ENCODE measurements at regions not wholly inside any gene's neighbourhood (a gene's known extent, or its start where the extent isn't known, plus 50 kb on each side); places are given as distances from the start of the nearest gene placed in this dataset.
"Not testable (repeated sequence)": the region's sequence is repeated elsewhere in the genome, so short reads cannot be mapped to it uniquely, and the experiment has no call there.

DNA sequence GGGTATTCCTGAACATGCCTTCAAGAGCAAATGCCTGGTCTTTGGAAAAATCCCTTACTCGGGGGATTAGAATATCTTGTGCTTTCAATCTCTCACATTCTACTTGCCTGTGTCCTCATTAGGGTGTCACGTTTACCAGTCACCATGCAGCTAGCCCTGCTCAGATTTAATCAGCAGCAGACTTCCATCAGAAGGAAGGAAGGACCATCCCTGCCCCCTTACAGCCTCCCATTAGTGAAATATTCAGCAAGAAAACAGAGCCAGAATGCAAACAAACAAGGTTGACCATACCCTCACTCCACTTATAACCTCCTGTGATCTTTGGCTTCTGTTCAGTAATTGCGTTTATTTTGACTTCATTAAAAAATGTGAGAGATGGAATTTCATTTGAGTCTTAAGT lies 208.6 kb downstream of the CXCL12 start:
- DNase-seq (ENCODE audit: low read depth in 3 of 3), result no peak

- no peak for DNase-seq (ENCODE audit: low read depth in 3 of 3)
Measured at GRCh38 chr10:44173608-44173894, 211.3 kb downstream of the CXCL12 start.

DNA sequence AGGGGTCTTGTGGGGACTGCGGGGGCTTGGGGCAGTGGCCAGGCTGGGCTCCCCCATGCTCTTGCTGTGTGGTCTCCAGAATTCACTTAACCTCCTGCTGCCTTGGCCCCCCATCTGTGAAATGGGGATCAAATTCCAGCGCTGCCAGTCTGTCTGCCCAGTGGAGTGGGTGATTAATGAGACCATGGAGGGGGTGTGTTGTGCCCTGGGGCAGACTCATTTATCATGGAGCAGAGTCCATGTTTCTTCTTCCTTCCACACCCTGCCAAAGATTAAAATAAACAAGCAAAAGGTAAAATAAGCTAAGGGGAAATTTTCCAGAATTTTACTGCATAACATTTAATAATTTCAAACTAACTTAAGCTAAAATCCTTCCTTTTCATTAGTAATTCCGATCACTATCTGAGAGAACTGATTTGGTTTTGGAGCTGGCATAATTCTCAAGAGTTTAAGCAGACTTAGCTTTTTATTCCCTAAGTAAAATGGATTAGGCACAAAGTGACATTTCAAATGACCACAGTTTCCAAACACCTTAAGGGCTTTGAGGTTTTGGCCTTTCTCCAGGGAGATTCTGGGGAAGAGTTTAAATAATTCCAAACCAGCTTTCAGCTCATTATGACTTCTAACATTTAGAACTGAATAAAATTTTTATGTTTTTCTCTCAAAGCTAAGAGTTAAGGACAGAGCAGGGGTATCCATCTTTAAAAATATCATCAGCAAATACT lies 211.9 kb downstream of the CXCL12 start:
- no peak for DNase-seq (ENCODE audit: low read depth in 3 of 3)

DNA sequence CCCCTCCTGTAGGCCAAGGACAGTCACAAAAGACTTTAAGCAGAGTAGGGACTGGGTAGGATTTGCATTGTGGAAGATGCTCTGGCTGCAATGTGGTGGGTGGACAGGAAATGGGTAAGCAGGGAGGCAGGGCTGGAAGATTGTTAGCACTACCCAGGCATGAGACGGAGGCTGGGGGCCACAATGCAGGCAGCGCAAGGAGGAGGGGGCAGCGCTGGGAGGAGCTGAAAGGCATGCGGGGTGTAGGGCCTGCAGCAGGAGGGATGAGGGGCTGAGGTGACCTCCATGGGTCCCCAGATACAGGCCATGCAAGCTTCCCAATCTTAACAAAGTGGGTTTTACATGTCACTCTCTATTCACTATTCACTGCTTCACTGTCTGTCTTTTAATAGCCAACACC lies 213.1 kb downstream of the CXCL12 start:
- DNase-seq (ENCODE audit: low read depth in 3 of 3), result no peak

DNA sequence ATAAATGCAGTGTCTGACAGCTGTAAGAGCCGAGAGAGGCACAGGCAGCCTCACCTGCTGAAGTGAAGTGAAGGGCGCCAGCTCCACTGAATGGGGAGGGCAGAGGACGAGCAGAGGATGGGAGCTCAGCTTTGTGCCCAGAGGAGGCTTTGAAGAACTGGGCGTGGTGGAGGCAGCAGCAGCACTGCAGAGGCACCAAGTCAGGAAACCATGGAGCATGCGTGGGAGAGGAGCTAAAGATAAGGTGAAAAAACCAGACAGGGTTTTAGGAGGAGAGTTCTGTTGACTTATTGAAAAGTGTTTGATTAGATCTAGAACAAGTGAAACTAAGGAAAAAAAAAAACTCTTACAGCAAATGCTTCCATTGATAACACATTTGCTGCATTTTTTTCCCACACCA lies 216.4 kb downstream of the CXCL12 start:
- no peak for DNase-seq (ENCODE audit: low read depth in 3 of 3)

- no peak for DNase-seq (ENCODE audit: low read depth in 3 of 3)
Measured at GRCh38 chr10:44167752-44168151, 217.1 kb downstream of the CXCL12 start.

DNA sequence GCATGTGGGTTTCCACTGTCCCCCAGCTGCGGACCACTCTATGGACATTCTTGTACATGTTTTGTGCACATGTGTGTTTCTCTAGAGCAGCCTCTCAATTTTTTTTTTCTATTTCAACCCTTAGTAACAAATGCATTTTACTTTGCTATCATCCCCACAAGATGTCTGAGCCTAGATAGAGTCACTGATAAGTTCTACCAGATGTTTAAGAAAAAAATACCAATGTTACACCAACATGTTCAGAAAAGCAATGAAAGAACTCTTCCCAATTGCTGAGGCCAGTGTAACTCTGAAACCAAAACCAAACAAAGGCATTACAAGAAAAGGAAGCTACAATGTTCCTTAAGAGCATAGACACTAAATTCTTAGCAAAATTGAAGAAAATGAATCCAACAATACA lies 218.5 kb downstream of the CXCL12 start:
- no peak for DNase-seq (ENCODE audit: low read depth in 3 of 3)

DNA sequence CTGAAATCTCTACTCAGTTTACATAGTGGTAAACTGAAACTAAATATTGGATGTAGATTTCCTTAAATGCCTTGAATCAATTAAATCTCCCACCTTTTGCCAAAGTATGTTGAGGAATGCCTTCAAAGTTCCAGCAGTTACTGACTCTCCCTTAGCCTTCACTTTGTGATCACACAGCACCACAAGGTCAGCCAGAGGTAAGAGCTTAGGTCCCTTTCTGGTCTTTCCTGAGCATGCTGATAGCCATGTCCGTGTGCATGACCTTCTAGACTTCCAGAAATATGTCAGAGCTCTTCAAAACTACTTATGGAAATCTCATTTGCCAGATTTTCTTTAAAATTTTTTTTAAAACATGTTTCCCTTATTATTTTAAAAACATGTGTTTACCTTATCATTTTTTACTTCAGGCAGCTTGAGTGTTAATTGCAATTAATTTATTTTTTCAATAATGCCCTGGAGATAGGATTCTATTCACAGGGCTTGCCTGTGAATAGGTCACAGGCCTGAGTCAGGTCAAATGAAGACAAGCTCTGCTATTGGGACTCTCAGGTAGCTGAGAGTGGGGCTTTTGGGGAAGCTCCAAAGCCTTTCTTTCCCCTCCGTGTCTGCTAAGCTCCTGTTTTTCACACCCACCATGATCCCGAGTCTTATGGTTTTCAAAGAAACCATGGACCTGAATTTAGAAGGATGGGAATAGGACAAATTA lies 220.5 kb downstream of the CXCL12 start:
- no peak for DNase-seq (ENCODE audit: low read depth in 3 of 3)

- no peak for DNase-seq (ENCODE audit: low read depth in 3 of 3)
Measured at GRCh38 chr10:44161184-44161583, 223.7 kb downstream of the CXCL12 start.

DNA sequence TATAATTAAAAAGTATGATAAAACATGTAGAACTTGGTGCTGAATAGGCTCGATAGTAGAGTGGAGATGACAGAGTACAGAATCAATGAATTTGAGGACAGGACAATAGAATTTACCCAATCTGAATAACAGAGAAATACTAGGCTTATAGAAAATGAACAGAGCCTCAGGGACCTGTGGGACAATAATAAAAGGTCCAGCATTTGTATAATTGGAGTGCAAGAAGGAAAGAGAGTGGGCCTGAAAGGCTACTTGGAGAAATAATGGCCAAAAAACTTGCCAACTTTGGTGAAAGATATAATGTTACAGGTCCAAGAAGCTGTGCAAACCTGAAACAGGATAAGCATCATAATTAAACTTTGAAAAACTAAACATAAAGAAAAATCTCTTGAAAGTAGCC lies 227.3 kb downstream of the CXCL12 start:
- no peak for DNase-seq (ENCODE audit: low read depth in 3 of 3)

DNA sequence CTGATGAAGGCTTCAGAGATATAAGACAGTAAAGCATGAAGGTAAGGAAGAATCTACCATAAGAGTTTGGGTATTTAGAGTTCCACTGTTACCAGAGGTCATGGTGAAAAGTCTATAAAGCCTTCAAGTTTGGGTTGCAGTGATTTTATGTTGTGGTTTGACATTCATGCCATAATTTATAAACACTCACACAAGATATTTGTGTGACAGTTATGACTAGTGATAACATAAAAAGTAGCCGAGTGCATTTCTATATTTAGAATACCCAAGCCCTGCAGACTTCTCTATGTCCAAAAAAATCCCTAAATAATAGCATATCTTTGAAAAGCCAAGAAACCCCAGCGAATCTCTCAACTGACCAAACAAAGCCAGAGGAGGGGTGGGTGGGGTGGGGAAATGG lies 229.9 kb downstream of the CXCL12 start:
- no peak for DNase-seq (ENCODE audit: low read depth in 3 of 3)

GRCh38 chr10:44153918-44154670 lies 230.8 kb downstream of the CXCL12 start:
- no peak for DNase-seq (ENCODE audit: low read depth in 3 of 3)

- no peak for DNase-seq (ENCODE audit: low read depth in 3 of 3)
Measured at GRCh38 chr10:44143556-44143955, 241.3 kb downstream of the CXCL12 start.

DNA sequence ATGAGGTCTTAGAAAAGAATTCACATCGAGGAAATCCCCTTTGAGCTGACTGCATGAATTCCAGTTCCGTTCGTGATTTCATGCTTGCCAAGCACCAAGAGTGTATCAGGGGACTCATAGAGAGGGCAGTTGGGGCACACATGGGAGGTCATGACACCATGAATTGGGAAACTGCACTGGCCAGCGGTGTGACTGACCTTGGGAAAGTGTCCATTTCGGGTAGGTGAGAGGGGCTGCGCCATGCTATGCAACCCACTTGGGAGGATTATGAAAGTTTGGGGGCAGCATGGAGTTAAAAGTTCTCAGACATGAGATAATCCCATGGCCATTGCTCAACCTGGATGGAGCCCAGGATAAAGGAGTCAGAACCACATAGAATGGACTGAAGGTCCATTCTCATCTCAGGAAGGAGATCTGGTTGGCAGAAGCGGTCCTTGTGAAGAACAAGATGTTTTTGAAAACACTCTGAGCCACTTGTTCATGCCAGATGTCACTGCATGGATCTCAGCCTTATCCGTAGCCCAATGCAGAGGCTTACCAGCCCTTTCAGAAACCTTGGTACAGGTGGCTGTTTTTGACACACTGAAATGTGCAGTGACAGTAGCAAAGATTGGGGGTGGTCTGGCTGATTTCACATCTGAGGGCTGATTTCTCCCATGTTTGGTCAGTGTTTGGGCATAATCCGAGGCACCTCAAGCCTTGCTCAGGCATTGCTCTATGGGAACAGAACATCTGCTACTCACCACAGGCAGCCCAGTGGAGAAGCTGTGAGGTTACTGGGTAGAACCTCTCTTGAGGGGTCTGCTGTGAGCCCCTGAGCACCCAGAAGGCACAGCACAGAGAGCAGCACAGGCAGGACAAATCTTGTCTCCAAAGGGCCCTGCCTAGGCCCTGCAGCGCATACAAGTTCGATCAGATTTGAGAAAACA lies 252.3 kb downstream of the CXCL12 start:
- DNase-seq (ENCODE audit: low read depth in 3 of 3), result no peak

- DNase-seq (ENCODE audit: low read depth in 3 of 3), result no peak
Measured at GRCh38 chr10:44126291-44126717, 258.6 kb downstream of the CXCL12 start.

GRCh38 chr10:44125879-44126278 lies 259.0 kb downstream of the CXCL12 start:
- DNase-seq (ENCODE audit: low read depth in 3 of 3), result no peak

GRCh38 chr10:44118500-44118899 lies 266.4 kb downstream of the CXCL12 start:
- no peak for DNase-seq (ENCODE audit: low read depth in 3 of 3)

- no peak for DNase-seq (ENCODE audit: low read depth in 3 of 3)
Measured at GRCh38 chr10:44116474-44116873, 268.4 kb downstream of the CXCL12 start.

DNA sequence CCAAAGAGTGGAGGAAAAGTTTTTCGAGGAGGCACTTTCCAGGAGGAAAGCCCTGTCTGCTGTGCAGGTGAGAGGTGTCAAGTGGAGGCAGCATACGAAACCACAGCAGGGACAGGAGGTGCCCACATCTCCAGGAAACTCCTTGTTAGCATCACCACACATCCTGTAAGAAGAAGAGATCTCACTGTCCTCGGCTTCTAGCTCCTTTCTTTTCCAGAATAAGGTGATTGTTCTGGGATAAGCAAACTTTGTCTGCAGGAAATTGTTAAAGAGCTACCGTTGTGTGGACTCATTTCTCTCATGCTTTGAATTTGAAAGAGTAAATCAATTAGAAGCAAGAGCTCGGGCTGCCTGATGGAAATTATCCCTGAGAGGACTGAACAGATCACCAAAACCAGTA lies 269.4 kb downstream of the CXCL12 start:
- no peak for DNase-seq (ENCODE audit: low read depth in 3 of 3)

GRCh38 chr10:44114441-44114840 lies 270.5 kb downstream of the CXCL12 start:
- DNase-seq (ENCODE audit: low read depth in 3 of 3), result no peak

DNA sequence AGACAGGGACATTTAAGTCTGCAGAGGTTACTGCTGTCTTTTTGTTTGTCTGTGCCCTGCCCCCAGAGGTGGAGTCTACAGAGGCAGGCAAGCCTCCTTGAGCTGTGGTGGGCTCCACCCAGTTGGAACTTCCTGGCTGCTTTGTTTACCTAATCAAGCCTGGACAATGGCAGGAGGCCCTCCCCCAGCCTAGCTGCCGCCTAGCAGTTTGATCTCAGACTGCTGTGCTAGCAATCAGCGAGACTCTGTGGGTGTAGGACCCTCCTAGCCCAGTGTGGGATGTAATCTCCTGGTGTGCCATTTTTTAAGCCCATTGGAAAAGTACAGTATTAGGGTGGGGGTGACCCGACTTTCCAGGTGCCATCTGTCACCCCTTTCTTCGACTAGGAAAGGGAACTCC lies 272.6 kb downstream of the CXCL12 start:
- not testable (repeated sequence) for DNase-seq (ENCODE audit: low read depth in 3 of 3)

DNA sequence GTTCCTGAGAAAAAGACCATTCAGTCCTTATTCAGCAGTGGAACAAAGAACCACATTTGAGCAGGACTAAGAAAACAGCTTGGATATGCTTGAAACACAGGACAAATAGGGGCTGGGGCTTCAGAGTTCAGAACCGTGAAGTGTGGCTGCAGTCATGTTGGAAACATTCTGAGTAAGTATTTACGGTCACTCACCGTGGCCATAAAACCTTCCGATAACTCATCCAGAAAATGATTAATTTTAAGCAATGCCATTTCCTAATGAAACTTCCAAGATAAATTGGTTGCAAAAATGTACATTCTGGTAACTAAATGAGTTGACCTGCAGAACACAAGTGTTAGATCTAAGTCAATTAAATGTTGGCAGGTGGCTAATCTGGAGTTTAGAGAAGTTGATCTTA lies 279.2 kb downstream of the CXCL12 start:
- DNase-seq (ENCODE audit: low read depth in 3 of 3), result no peak

Measured in stimulated activated CD4-positive, alpha-beta T cell treated with anti-CD3 and anti-CD28 coated beads, TNF-alpha, amount 100 ng/mL, for 48 hours (primary cell).